ENCODE measurements at regions not wholly inside any gene's neighbourhood (a gene's known extent, or its start where the extent isn't known, plus 50 kb on each side); places are given as distances from the start of the nearest gene placed in this dataset.

GRCh38 chr6:132235596-132236280, 165.5 kb downstream of the MOXD1 start:
- TF ChIP-seq CTCF (conservative IDR thresholded peaks at IDR 0.05; ENCODE audit: low read depth, low read length) (no peak), USF2 (IDR thresholded peaks at IDR 0.05; ENCODE audit: low read depth, low read length) (no peak), RAD21 (IDR thresholded peaks at IDR 0.05; ENCODE audit: low read length) (no peak), CHD1 (IDR thresholded peaks at IDR 0.05; ENCODE audit: low read depth, low read length) (no peak), POLR2A (IDR thresholded peaks at IDR 0.05; ENCODE audit: low read depth, low read length) (no peak), BHLHE40 (IDR thresholded peaks at IDR 0.05; ENCODE audit: low read depth, low read length) (no peak), ELK1 (IDR thresholded peaks at IDR 0.05; ENCODE audit: borderline replicate concordance, low read depth, low read length) (no peak), MAFK (IDR thresholded peaks at IDR 0.05; ENCODE audit: low read depth, low read length) (no peak), RFX5 (IDR thresholded peaks at IDR 0.05; ENCODE audit: low read depth, low read length) (no peak), MXI1 (IDR thresholded peaks at IDR 0.05; ENCODE audit: borderline replicate concordance, low read depth, low read length) (no peak), MAZ (IDR thresholded peaks at IDR 0.05; ENCODE audit: borderline replicate concordance, low read depth, low read length) (no peak)

All from IMR-90 (cell line).